Karpas-422 (cell line): ENCODE measurements at regions not wholly inside any gene's neighbourhood (a gene's known extent, or its start where the extent isn't known, plus 50 kb on each side); places are given as distances from the start of the nearest gene placed in this dataset.

ENCODE experiments used
- DNase-seq: peaks from one replicate; pipeline ENCODE4 v3.0.0-alpha.2; 2015
- H2AFZ ChIP-seq: fragments of 200-600 bp; sonication (generic); 2 replicates; pipeline ENCODE4 v1.6.1; 2014; ENCODE audit warnings: antibody characterized with exemption, low read length, mixed read lengths
- H3K27ac ChIP-seq: fragments of 200-600 bp; sonication (generic); 2 replicates; pipeline ENCODE4 v1.5.1; 2014; ENCODE audit warnings: mild to moderate bottlenecking, low read length, moderate library complexity
- H3K27me3 ChIP-seq: fragments of 200-600 bp; sonication (generic); 2 replicates; pipeline ENCODE4 v1.6.1; 2014; ENCODE audit warnings: low read length, mixed read lengths
- H3K36me3 ChIP-seq: fragments of 200-600 bp; sonication (generic); 2 replicates; pipeline ENCODE4 v1.6.1; 2014; ENCODE audit warnings: low read length, mixed read lengths; ENCODE audit not compliant: insufficient read depth
- H3K4me1 ChIP-seq: fragments of 200-600 bp; sonication (generic); 2 replicates; pipeline ENCODE4 v1.6.1; 2014; ENCODE audit warnings: mild to moderate bottlenecking, low read length, mixed read lengths
- H3K4me2 ChIP-seq: fragments of 200-600 bp; sonication (generic); 2 replicates; pipeline ENCODE4 v1.6.1; 2014; ENCODE audit warnings: low read length, low read depth, mild to moderate bottlenecking; ENCODE audit not compliant: poor library complexity, severe bottlenecking
- H3K4me3 ChIP-seq: fragments of 200-600 bp; sonication (generic); 2 replicates; pipeline ENCODE4 v1.5.1; 2014; ENCODE audit warnings: mild to moderate bottlenecking, antibody characterized with exemption, low read length, mixed read lengths
- H3K79me2 ChIP-seq: fragments of 200-600 bp; sonication (generic); 2 replicates; pipeline ENCODE4 v1.6.1; 2014; ENCODE audit warnings: mild to moderate bottlenecking, low read length, mixed read lengths
- H3K9ac ChIP-seq: fragments of 200-600 bp; sonication (generic); 2 replicates; pipeline ENCODE4 v1.6.0; 2014; ENCODE audit warnings: low read length
- H3K9me2 ChIP-seq: fragments of 200-600 bp; sonication (generic), shearing (Covaris generic); replicated peaks from 2 replicates; pipeline ENCODE4 v1.6.0; 2014; ENCODE audit warnings: mild to moderate bottlenecking, low read length, moderate library complexity; ENCODE audit not compliant: insufficient read depth
- H3K9me3 ChIP-seq: fragments of 300-700, 200-600 bp; sonication (generic); 2 replicates; pipeline ENCODE4 v1.6.1; 2014; ENCODE audit warnings: low read length, mixed read lengths
- H4K20me1 ChIP-seq: fragments of 200-600 bp; sonication (generic); 2 replicates; pipeline ENCODE4 v1.6.1; 2014; ENCODE audit warnings: mild to moderate bottlenecking, antibody characterized with exemption, low read length, low read depth; ENCODE audit not compliant: insufficient read depth

- H3K4me2 ChIP-seq: no peak overlapping the region
- no peaks in the 10 kb centered on the region for H3K9me3 ChIP-seq
- H2AFZ ChIP-seq: no peak overlapping the region
- H3K9me2 ChIP-seq: no peaks in the 10 kb centered on the region
- H3K4me1 ChIP-seq: no peaks in the 10 kb centered on the region
- no peaks in the 10 kb centered on the region for H3K27me3 ChIP-seq
- no peaks in the 10 kb centered on the region for H4K20me1 ChIP-seq
- H3K36me3 ChIP-seq: no peaks in the 10 kb centered on the region
- no peak for DNase-seq
- H3K79me2 ChIP-seq: no peaks in the 10 kb centered on the region
- H3K9ac ChIP-seq: no peak overlapping the region
- H3K27ac ChIP-seq: no peak overlapping the region
- no peak overlapping the region for H3K4me3 ChIP-seq
These were observed 201.6 kb downstream of the SEMA6D start for GRCh38 chr15:47918877-47919276.

GRCh38 chr15:47924381-47924780 lies 196.4 kb upstream of the SLC24A5 start:
- Histone ChIP-seq H3K27me3 (no peaks in the 10 kb centered on the region), H3K9ac (no peak overlapping the region)

GRCh38 chr15:47929138-47929803 lies 191.5 kb upstream of the SLC24A5 start:
- no peaks in the 10 kb centered on the region for H3K9me3 ChIP-seq
- no peaks in the 10 kb centered on the region for H3K9me2 ChIP-seq
- no peak for DNase-seq
- H3K4me2 ChIP-seq: no peak overlapping the region
- no peak overlapping the region for H3K27ac ChIP-seq
- no peak overlapping the region for H3K9ac ChIP-seq
- H2AFZ ChIP-seq: no peak overlapping the region
- H4K20me1 ChIP-seq: no peaks in the 10 kb centered on the region
- H3K27me3 ChIP-seq: no peaks in the 10 kb centered on the region
- H3K4me1 ChIP-seq: no peaks in the 10 kb centered on the region
- H3K4me3 ChIP-seq: no peak overlapping the region
- H3K79me2 ChIP-seq: no peaks in the 10 kb centered on the region
- H3K36me3 ChIP-seq: no peaks in the 10 kb centered on the region

More at GRCh38 chr15:47924381-47924780, 196.4 kb upstream of the SLC24A5 start:
- no peak overlapping the region for H3K4me2 ChIP-seq
- H3K9me3 ChIP-seq: no peaks in the 10 kb centered on the region
- H4K20me1 ChIP-seq: no peaks in the 10 kb centered on the region
- no peak overlapping the region for H3K27ac ChIP-seq
- H3K79me2 ChIP-seq: no peaks in the 10 kb centered on the region
- H3K4me1 ChIP-seq: no peaks in the 10 kb centered on the region
- no peak overlapping the region for H3K4me3 ChIP-seq
- DNase-seq: no peak
- no peaks in the 10 kb centered on the region for H3K9me2 ChIP-seq
- H2AFZ ChIP-seq: no peak overlapping the region
- H3K36me3 ChIP-seq: no peaks in the 10 kb centered on the region

- Histone ChIP-seq H3K4me2 (no peak overlapping the region), H3K9ac (no peak overlapping the region), H3K4me1 (no peaks in the 10 kb centered on the region), H2AFZ (no peak overlapping the region), H3K27ac (no peak overlapping the region), H3K79me2 (no peaks in the 10 kb centered on the region), H3K9me3 (no peaks in the 10 kb centered on the region), H3K4me3 (no peak overlapping the region), H3K9me2 (no peaks in the 10 kb centered on the region), H4K20me1 (no peaks in the 10 kb centered on the region), H3K27me3 (no peaks in the 10 kb centered on the region), H3K36me3 (no peaks in the 10 kb centered on the region)
- no peak for DNase-seq
These were observed 188.5 kb upstream of the SLC24A5 start for GRCh38 chr15:47932261-47932660.

GRCh38 chr15:47932951-47933641 lies 187.7 kb upstream of the SLC24A5 start:
- H3K4me3 ChIP-seq: no peak overlapping the region
- no peaks in the 10 kb centered on the region for H3K27me3 ChIP-seq
- no peak overlapping the region for H3K4me2 ChIP-seq
- no peaks in the 10 kb centered on the region for H3K9me2 ChIP-seq
- no peak overlapping the region for H3K27ac ChIP-seq
- DNase-seq: no peak
- H4K20me1 ChIP-seq: no peaks in the 10 kb centered on the region
- H2AFZ ChIP-seq: no peak overlapping the region
- H3K79me2 ChIP-seq: no peaks in the 10 kb centered on the region
- H3K9me3 ChIP-seq: no peaks in the 10 kb centered on the region
- H3K4me1 ChIP-seq: no peaks in the 10 kb centered on the region
- no peak overlapping the region for H3K9ac ChIP-seq
- H3K36me3 ChIP-seq: no peaks in the 10 kb centered on the region

GRCh38 chr15:47933865-47934264 lies 186.9 kb upstream of the SLC24A5 start:
- no peaks in the 10 kb centered on the region for H3K36me3 ChIP-seq
- H3K9ac ChIP-seq: no peak overlapping the region
- H3K4me1 ChIP-seq: no peaks in the 10 kb centered on the region
- H3K4me3 ChIP-seq: no peak overlapping the region
- no peak overlapping the region for H3K4me2 ChIP-seq
- no peak overlapping the region for H3K27ac ChIP-seq
- no peaks in the 10 kb centered on the region for H3K27me3 ChIP-seq
- H3K9me3 ChIP-seq: no peaks in the 10 kb centered on the region
- H4K20me1 ChIP-seq: no peaks in the 10 kb centered on the region
- H3K79me2 ChIP-seq: no peaks in the 10 kb centered on the region
- no peak for DNase-seq
- H2AFZ ChIP-seq: no peak overlapping the region
- no peaks in the 10 kb centered on the region for H3K9me2 ChIP-seq

- no peak overlapping the region for H3K4me2 ChIP-seq
- H3K36me3 ChIP-seq: no peaks in the 10 kb centered on the region
- H3K27me3 ChIP-seq: no peaks in the 10 kb centered on the region
- no peaks in the 10 kb centered on the region for H4K20me1 ChIP-seq
- no peaks in the 10 kb centered on the region for H3K9me2 ChIP-seq
- no peak overlapping the region for H2AFZ ChIP-seq
- no peaks in the 10 kb centered on the region for H3K4me1 ChIP-seq
- H3K27ac ChIP-seq: no peak overlapping the region
- H3K79me2 ChIP-seq: no peaks in the 10 kb centered on the region
- DNase-seq: no peak
- no peak overlapping the region for H3K9ac ChIP-seq
- no peaks in the 10 kb centered on the region for H3K9me3 ChIP-seq
- H3K4me3 ChIP-seq: no peak overlapping the region
These were observed 186.4 kb upstream of the SLC24A5 start for GRCh38 chr15:47934342-47934741.

- no peak overlapping the region for H3K9ac ChIP-seq
- no peaks in the 10 kb centered on the region for H3K79me2 ChIP-seq
- H3K9me2 ChIP-seq: no peaks in the 10 kb centered on the region
- H3K9me3 ChIP-seq: no peaks in the 10 kb centered on the region
- no peak overlapping the region for H2AFZ ChIP-seq
- no peaks in the 10 kb centered on the region for H3K4me1 ChIP-seq
- no peaks in the 10 kb centered on the region for H3K36me3 ChIP-seq
- no peak overlapping the region for H3K4me3 ChIP-seq
- H3K4me2 ChIP-seq: no peak overlapping the region
- H4K20me1 ChIP-seq: no peaks in the 10 kb centered on the region
- DNase-seq: no peak
- H3K27ac ChIP-seq: no peak overlapping the region
- H3K27me3 ChIP-seq: no peaks in the 10 kb centered on the region
These were observed 183.0 kb upstream of the SLC24A5 start for GRCh38 chr15:47937834-47938233.
